GM10266 (cell line): ENCODE measurements at regions not wholly inside any gene's neighbourhood (a gene's known extent, or its start where the extent isn't known, plus 50 kb on each side); places are given as distances from the start of the nearest gene placed in this dataset.

Experiments
- DNase-seq: peaks from one replicate; pipeline ENCODE4 v3.0.0; 2012; ENCODE audit errors: extremely low spot score
- CTCF ChIP-seq: IDR thresholded peaks from 2 replicates; pipeline ENCODE4 v1.5.1; 2012; ENCODE audit warnings: mild to moderate bottlenecking, low read depth; ENCODE audit not compliant: control insufficient read depth, insufficient read depth; ENCODE audit errors: missing control alignments

- no peak for TF ChIP-seq CTCF
- DNase-seq, result no peak
Observed at GRCh38 chr5:153212471-153212870, 278.0 kb upstream of the GRIA1 start.

GRCh38 chr5:153222936-153223335 is 267.5 kb upstream of the GRIA1 start:
- no peak for DNase-seq
- no peak for TF ChIP-seq CTCF

- no peak for TF ChIP-seq CTCF
Observed at GRCh38 chr5:153223376-153223775, 267.1 kb upstream of the GRIA1 start.

GRCh38 chr5:153224651-153225050 is 265.8 kb upstream of the GRIA1 start:
- TF ChIP-seq CTCF, result no peak
- no peak for DNase-seq

More at GRCh38 chr5:153223376-153223775, 267.1 kb upstream of the GRIA1 start:
- DNase-seq, result no peak

GRCh38 chr5:153233933-153234332 is 256.5 kb upstream of the GRIA1 start:
- no peak for DNase-seq
- TF ChIP-seq CTCF, result no peak

- TF ChIP-seq CTCF, result no peak
- DNase-seq, result no peak
Observed at GRCh38 chr5:153236319-153236718, 254.2 kb upstream of the GRIA1 start.

GRCh38 chr5:153237671-153238332 is 252.7 kb upstream of the GRIA1 start:
- TF ChIP-seq CTCF, result no peak
- DNase-seq, result peak; percentile 3
